Peyer's patch (tissue), 4 donors: ENCODE measurements at regions not wholly inside any gene's neighbourhood (a gene's known extent, or its start where the extent isn't known, plus 50 kb on each side); places are given as distances from the start of the nearest gene placed in this dataset.

ENCODE experiments used
- DNase-seq, 3 donors: peaks; one replicate each; pipeline ENCODE4 v3.0.0-alpha.2; 2017 to 2019
- H3K27ac ChIP-seq, 4 donors: fragments of 200-600 bp; sonication (generic); one replicate each; pipeline ENCODE4 v1.5.1; 2016 to 2019
- H3K27me3 ChIP-seq, 2 donors: fragments of 200-600 bp; sonication (generic); one replicate each; pipeline ENCODE4 v1.5.1; 2019
- H3K36me3 ChIP-seq, 3 donors: fragments of 200-600 bp; sonication (generic); one replicate each; pipeline ENCODE4 v1.5.1; 2016 to 2019
- H3K4me1 ChIP-seq, 4 donors: fragments of 200-600 bp; sonication (generic); one replicate each; pipeline ENCODE4 v1.5.1; 2016 to 2019
- H3K4me3 ChIP-seq, 4 donors: fragments of 200-600 bp; sonication (generic); 1 replicate in 3 of 4; 2 replicates in 1 of 4; pipeline ENCODE4 v1.5.1; 2016 to 2019; ENCODE audit warnings: mild to moderate bottlenecking in 1 of 4
- H3K9me3 ChIP-seq, 4 donors: fragments of 200-600 bp; sonication (generic); one replicate each; pipeline ENCODE4 v1.5.1; 2016 to 2019; ENCODE audit warnings: mild to moderate bottlenecking in 1 of 4
- CTCF ChIP-seq, 6 experiments: fragments of 450-650 bp in 4 of 6; fragments of 200-600 bp in 2 of 6; sonication (generic) in 1 of 6; IDR thresholded peaks; one replicate each; pipeline ENCODE4 v1.5.1; 2017 to 2019; ENCODE audit warnings: antibody characterized with exemption in 6 of 6, mild to moderate bottlenecking in 3 of 6, moderate library complexity in 1 of 6
- POLR2A ChIP-seq, 2 donors: fragments of 450-650 bp; IDR thresholded peaks; one replicate each; pipeline ENCODE4 v1.5.1; 2017; ENCODE audit warnings: antibody characterized with exemption in 2 of 2, mild to moderate bottlenecking in 2 of 2, moderate library complexity in 2 of 2

GRCh38 chr10:111344804-111345203 lies 268.0 kb downstream of the ADRA2A start:
- TF ChIP-seq POLR2A (IDR thresholded peaks at IDR 0.05) (no peak), CTCF (IDR thresholded peaks at IDR 0.05) (no peak)
- peaks cover 0 to 11% (median 0%) of the 10 kb centered on the region in 4 donors for H3K9me3 ChIP-seq
- no peaks in the 10 kb centered on the region for H3K36me3 ChIP-seq
- no peaks in the 10 kb centered on the region for H3K4me1 ChIP-seq
- no peaks in the 10 kb centered on the region for H3K27me3 ChIP-seq
- no peak overlapping the region for H3K27ac ChIP-seq
- H3K4me3 ChIP-seq = no peak overlapping the region
- no peak for DNase-seq

GRCh38 chr10:111347386-111348013 lies 270.7 kb downstream of the ADRA2A start:
- H3K9me3 ChIP-seq = no peaks in the 10 kb centered on the region
- H3K4me3 ChIP-seq = no peak overlapping the region
- no peaks in the 10 kb centered on the region for H3K36me3 ChIP-seq
- TF ChIP-seq CTCF (IDR thresholded peaks at IDR 0.05) (no peak), POLR2A (IDR thresholded peaks at IDR 0.05) (no peak)
- no peak overlapping the region for H3K27ac ChIP-seq
- DNase-seq = no peak
- H3K4me1 ChIP-seq = no peaks in the 10 kb centered on the region
- H3K27me3 ChIP-seq = no peaks in the 10 kb centered on the region

- DNase-seq = no peak
- no peaks in the 10 kb centered on the region for H3K36me3 ChIP-seq
- TF ChIP-seq CTCF (IDR thresholded peaks at IDR 0.05) (no peak), POLR2A (IDR thresholded peaks at IDR 0.05) (no peak)
- no peaks in the 10 kb centered on the region for H3K4me1 ChIP-seq
- H3K27ac ChIP-seq = no peak overlapping the region
- H3K9me3 ChIP-seq = no peaks in the 10 kb centered on the region
- no peak overlapping the region for H3K4me3 ChIP-seq
- H3K27me3 ChIP-seq = no peaks in the 10 kb centered on the region
These were observed 271.2 kb downstream of the ADRA2A start for GRCh38 chr10:111348076-111348475.

GRCh38 chr10:111354859-111355258 lies 278.0 kb downstream of the ADRA2A start:
- DNase-seq = no peak
- TF ChIP-seq POLR2A (IDR thresholded peaks at IDR 0.05) (no peak), CTCF (IDR thresholded peaks at IDR 0.05) (no peak)
- Histone ChIP-seq H3K36me3 (no peaks in the 10 kb centered on the region), H3K9me3 (no peaks in the 10 kb centered on the region), H3K4me1 (no peaks in the 10 kb centered on the region), H3K27me3 (no peaks in the 10 kb centered on the region), H3K27ac (no peak overlapping the region), H3K4me3 (no peak overlapping the region)

- no peaks in the 10 kb centered on the region for H3K4me1 ChIP-seq
- H3K36me3 ChIP-seq = no peaks in the 10 kb centered on the region
- H3K27me3 ChIP-seq = no peaks in the 10 kb centered on the region
- H3K9me3 ChIP-seq = no peaks in the 10 kb centered on the region
- DNase-seq = no peak
- TF ChIP-seq POLR2A (IDR thresholded peaks at IDR 0.05) = no peak
- no peak overlapping the region for H3K27ac ChIP-seq
- H3K4me3 ChIP-seq = no peak overlapping the region
These were observed 279.7 kb downstream of the ADRA2A start for GRCh38 chr10:111356571-111356970.

GRCh38 chr10:111357859-111358258 lies 281.0 kb downstream of the ADRA2A start:
- H3K9me3 ChIP-seq = no peaks in the 10 kb centered on the region
- TF ChIP-seq POLR2A (IDR thresholded peaks at IDR 0.05) (no peak), CTCF (IDR thresholded peaks at IDR 0.05) (no peak)
- H3K36me3 ChIP-seq = no peaks in the 10 kb centered on the region
- no peak for DNase-seq
- H3K4me3 ChIP-seq = no peak overlapping the region
- no peaks in the 10 kb centered on the region for H3K4me1 ChIP-seq
- H3K27me3 ChIP-seq = no peaks in the 10 kb centered on the region
- no peak overlapping the region for H3K27ac ChIP-seq
